ENCODE measurements at regions not wholly inside any gene's neighbourhood (a gene's known extent, or its start where the extent isn't known, plus 50 kb on each side); places are given as distances from the start of the nearest gene placed in this dataset.

- peaks cover 10% of the 10 kb centered on the region for H3K27me3 Mint-ChIP-seq
- H3K27ac Mint-ChIP-seq, result no peak overlapping the region
- POLR2A ChIA-PET, result no interaction called here
Observed at GRCh38 chr5:135127439-135128240, 93.6 kb upstream of the PITX1 start.

GRCh38 chr5:135126688-135127438, 92.8 kb upstream of the PITX1 start:
- H3K36me3 Mint-ChIP-seq (ENCODE audit: low read depth), result no peaks in the 10 kb centered on the region
- CTCF ChIA-PET, result no interaction called here
- peaks cover 4% of the 10 kb centered on the region for H3K4me1 Mint-ChIP-seq
- H3K9me3 Mint-ChIP-seq, result no peaks in the 10 kb centered on the region
- DNase-seq, result no peak
- no peak overlapping the region for H3K4me3 Mint-ChIP-seq
- no peak overlapping the region for H3K27ac Mint-ChIP-seq
- peaks cover 12% of the 10 kb centered on the region for H3K27me3 Mint-ChIP-seq
- POLR2A ChIA-PET, result no interaction called here

More at GRCh38 chr5:135127439-135128240, 93.6 kb upstream of the PITX1 start:
- Mint-ChIP-seq H3K4me1 (peaks cover 4% of the 10 kb centered on the region), H3K9me3 (no peaks in the 10 kb centered on the region), H3K4me3 (no peak overlapping the region), H3K36me3 (ENCODE audit: low read depth) (no peaks in the 10 kb centered on the region)
- DNase-seq, result no peak
- CTCF ChIA-PET, result interaction anchor here (1.1 kb wide), 1 partner anchor 14 kb away, joined by 3 read pairs; no protein-coding TSS in a partner anchor

DNA sequence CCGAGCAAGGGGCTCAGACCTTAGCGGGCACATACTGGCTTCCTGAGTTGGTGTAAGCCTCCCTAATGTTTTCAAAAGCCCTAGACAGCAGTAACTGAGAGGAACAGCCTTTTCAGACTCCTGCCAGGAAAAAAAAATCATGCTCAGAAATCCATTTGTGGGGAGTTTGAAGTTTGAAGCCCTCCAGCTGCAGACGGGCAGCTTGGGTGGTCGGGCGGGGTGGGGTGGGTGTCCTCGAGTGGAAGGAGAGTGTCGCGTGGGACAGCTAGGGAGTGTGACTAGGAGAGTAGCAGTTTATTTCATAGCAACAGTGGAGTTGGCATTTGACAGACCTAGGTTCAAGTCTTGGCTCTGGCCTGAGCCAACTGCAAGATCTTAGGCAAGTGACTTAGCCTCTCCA, 90.7 kb upstream of the PITX1 start:
- DNase-seq, result no peak
- POLR2A ChIA-PET, result no interaction called here
- Mint-ChIP-seq H3K27me3 (peaks cover 8% of the 10 kb centered on the region), H3K9me3 (no peaks in the 10 kb centered on the region), H3K4me3 (no peak overlapping the region), H3K4me1 (peaks cover 4% of the 10 kb centered on the region), H3K27ac (no peak overlapping the region), H3K36me3 (ENCODE audit: low read depth) (no peaks in the 10 kb centered on the region)
- CTCF ChIA-PET, result no interaction called here

GRCh38 chr5:135124128-135124527, 90.1 kb upstream of the PITX1 start:
- H3K4me1 Mint-ChIP-seq, result peaks cover 2% of the 10 kb centered on the region
- CTCF ChIA-PET, result no interaction called here

GRCh38 chr5:135122797-135123196, 88.8 kb upstream of the PITX1 start:
- Mint-ChIP-seq H3K9me3 (no peaks in the 10 kb centered on the region), H3K27ac (no peak overlapping the region), H3K4me1 (no peaks in the 10 kb centered on the region), H3K27me3 (peaks cover 3% of the 10 kb centered on the region), H3K36me3 (ENCODE audit: low read depth) (no peaks in the 10 kb centered on the region), H3K4me3 (no peak overlapping the region)
- ChIA-PET POLR2A (no interaction called here), CTCF (no interaction called here)
- DNase-seq, result no peak

More at GRCh38 chr5:135124128-135124527, 90.1 kb upstream of the PITX1 start:
- Mint-ChIP-seq H3K9me3 (no peaks in the 10 kb centered on the region), H3K27ac (no peak overlapping the region), H3K4me3 (no peak overlapping the region), H3K36me3 (ENCODE audit: low read depth) (no peaks in the 10 kb centered on the region), H3K27me3 (peaks cover 5% of the 10 kb centered on the region)
- POLR2A ChIA-PET, result no interaction called here
- DNase-seq, result no peak

DNA sequence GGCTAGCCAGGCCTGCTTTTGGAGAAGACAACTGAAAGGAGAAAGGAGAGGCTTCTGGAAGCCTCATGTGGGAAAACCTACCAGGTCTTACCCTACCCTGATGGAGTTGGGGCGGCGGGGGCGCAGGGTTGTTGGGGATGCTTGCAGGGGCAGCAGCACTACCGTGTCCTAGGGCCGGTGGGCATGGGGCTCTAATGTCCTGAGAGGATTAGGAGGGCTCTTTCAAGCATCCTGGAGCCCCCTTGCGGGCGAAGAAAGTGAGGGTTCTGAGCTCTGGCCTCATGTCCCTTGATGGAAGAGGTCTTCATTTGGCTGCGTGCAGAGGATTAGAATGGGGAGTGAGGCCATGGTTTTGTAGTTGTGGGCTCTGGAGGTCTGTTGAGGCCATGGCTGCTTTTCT, 86.9 kb upstream of the PITX1 start:
- Mint-ChIP-seq H3K27me3 (peaks cover 3% of the 10 kb centered on the region), H3K4me3 (no peak overlapping the region), H3K9me3 (no peaks in the 10 kb centered on the region), H3K27ac (no peak overlapping the region), H3K36me3 (ENCODE audit: low read depth) (no peaks in the 10 kb centered on the region), H3K4me1 (no peaks in the 10 kb centered on the region)
- ChIA-PET POLR2A (no interaction called here), CTCF (no interaction called here)
- DNase-seq, result no peak

- no peak overlapping the region for H3K4me3 Mint-ChIP-seq
- H3K9me3 Mint-ChIP-seq, result no peaks in the 10 kb centered on the region
- no peaks in the 10 kb centered on the region for H3K36me3 Mint-ChIP-seq (ENCODE audit: low read depth)
- ChIA-PET CTCF (no interaction called here), POLR2A (no interaction called here)
- H3K27ac Mint-ChIP-seq, result no peak overlapping the region
- H3K4me1 Mint-ChIP-seq, result no peaks in the 10 kb centered on the region
- no peak for DNase-seq
- peaks cover 6% of the 10 kb centered on the region for H3K27me3 Mint-ChIP-seq
Observed at GRCh38 chr5:135119481-135119880, 85.5 kb upstream of the PITX1 start.

DNA sequence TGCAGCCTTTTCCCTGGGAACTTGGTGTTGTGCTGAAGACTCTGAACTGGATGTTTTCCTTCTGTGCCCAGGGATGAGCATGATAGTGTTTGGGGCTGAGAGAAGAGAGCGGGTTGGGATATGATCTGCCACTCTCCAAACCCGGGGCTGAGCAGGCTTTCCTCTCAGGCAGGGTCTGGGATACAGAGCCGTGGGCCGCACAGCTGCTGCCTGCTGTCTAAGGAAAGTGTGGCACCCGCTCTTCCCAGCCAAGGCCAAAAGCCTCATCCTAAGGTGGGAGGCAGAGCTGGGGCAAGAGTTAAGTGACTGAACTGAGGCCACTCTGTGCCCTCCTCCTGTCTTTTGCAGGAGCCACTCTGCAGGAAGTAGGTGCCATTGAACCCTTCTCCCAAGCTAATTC, 83.6 kb upstream of the PITX1 start:
- Mint-ChIP-seq H3K27me3 (peaks cover 8% of the 10 kb centered on the region), H3K4me3 (no peak overlapping the region), H3K27ac (no peak overlapping the region), H3K4me1 (no peaks in the 10 kb centered on the region), H3K9me3 (no peaks in the 10 kb centered on the region), H3K36me3 (ENCODE audit: low read depth) (no peaks in the 10 kb centered on the region)
- DNase-seq, result no peak
- ChIA-PET POLR2A (no interaction called here), CTCF (no interaction called here)

- ChIA-PET CTCF (no interaction called here), POLR2A (no interaction called here)
- H3K4me1 Mint-ChIP-seq, result no peaks in the 10 kb centered on the region
- H3K27ac Mint-ChIP-seq, result no peak overlapping the region
- no peak overlapping the region for H3K4me3 Mint-ChIP-seq
- no peak for DNase-seq
- peaks cover 9% of the 10 kb centered on the region for H3K27me3 Mint-ChIP-seq
- H3K36me3 Mint-ChIP-seq (ENCODE audit: low read depth), result no peaks in the 10 kb centered on the region
- H3K9me3 Mint-ChIP-seq, result no peaks in the 10 kb centered on the region
Observed at GRCh38 chr5:135116160-135116561, 82.1 kb upstream of the PITX1 start.

- Mint-ChIP-seq H3K27ac (no peak overlapping the region), H3K4me3 (no peak overlapping the region), H3K36me3 (ENCODE audit: low read depth) (no peaks in the 10 kb centered on the region), H3K9me3 (no peaks in the 10 kb centered on the region), H3K4me1 (no peaks in the 10 kb centered on the region), H3K27me3 (peaks cover 10% of the 10 kb centered on the region)
- ChIA-PET POLR2A (no interaction called here), CTCF (no interaction called here)
- no peak for DNase-seq
Observed at GRCh38 chr5:135115591-135115990, 81.6 kb upstream of the PITX1 start.

- H3K27me3 Mint-ChIP-seq, result peaks cover 10% of the 10 kb centered on the region
- no peaks in the 10 kb centered on the region for H3K36me3 Mint-ChIP-seq (ENCODE audit: low read depth)
- CTCF ChIA-PET, result no interaction called here
- DNase-seq, result no peak
- no peak overlapping the region for H3K4me3 Mint-ChIP-seq
- no peak overlapping the region for H3K27ac Mint-ChIP-seq
- POLR2A ChIA-PET, result no interaction called here
- no peaks in the 10 kb centered on the region for H3K9me3 Mint-ChIP-seq
- no peaks in the 10 kb centered on the region for H3K4me1 Mint-ChIP-seq
Observed at GRCh38 chr5:135114759-135115158, 80.7 kb upstream of the PITX1 start.

DNA sequence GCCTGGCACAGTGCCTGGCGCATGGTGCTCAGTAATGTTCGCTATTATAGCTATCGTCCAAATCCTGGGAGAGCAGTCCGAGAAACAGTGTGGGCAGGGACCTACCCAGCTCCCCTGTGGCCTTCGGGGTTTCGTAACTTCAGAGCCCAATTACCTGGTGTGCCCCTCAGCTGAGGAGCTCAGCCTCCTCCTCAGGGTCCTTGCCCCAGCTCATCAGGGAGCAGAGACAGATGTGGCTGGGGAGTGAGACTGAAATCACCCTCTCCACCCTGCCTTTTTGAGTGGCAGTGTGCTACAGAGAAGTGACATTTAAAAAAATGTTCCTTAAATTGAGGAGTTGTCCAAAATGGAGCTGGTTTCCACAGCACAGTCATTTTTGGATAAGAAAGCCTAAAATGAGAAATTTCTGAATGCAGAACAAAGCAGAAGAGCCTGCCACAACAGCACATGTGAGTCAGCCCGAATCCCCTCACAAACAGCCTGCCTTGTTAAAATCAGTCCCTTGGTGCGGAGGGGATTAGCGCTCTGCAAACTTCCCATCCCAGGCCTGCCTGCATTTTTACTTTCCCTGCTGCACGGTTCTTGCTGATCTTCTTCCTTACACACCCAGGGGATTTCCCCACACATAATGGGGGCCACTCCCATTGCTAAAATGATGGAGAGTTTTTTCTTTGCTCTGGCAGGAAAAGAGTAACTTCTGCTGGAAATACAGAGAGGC, 78.1 kb upstream of the PITX1 start:
- Mint-ChIP-seq H3K4me3 (no peak overlapping the region), H3K4me1 (no peaks in the 10 kb centered on the region), H3K27me3 (peaks cover 10% of the 10 kb centered on the region), H3K36me3 (ENCODE audit: low read depth) (no peaks in the 10 kb centered on the region), H3K9me3 (no peaks in the 10 kb centered on the region), H3K27ac (no peak overlapping the region)
- DNase-seq, result no peak
- ChIA-PET CTCF (no interaction called here), POLR2A (no interaction called here)

DNA sequence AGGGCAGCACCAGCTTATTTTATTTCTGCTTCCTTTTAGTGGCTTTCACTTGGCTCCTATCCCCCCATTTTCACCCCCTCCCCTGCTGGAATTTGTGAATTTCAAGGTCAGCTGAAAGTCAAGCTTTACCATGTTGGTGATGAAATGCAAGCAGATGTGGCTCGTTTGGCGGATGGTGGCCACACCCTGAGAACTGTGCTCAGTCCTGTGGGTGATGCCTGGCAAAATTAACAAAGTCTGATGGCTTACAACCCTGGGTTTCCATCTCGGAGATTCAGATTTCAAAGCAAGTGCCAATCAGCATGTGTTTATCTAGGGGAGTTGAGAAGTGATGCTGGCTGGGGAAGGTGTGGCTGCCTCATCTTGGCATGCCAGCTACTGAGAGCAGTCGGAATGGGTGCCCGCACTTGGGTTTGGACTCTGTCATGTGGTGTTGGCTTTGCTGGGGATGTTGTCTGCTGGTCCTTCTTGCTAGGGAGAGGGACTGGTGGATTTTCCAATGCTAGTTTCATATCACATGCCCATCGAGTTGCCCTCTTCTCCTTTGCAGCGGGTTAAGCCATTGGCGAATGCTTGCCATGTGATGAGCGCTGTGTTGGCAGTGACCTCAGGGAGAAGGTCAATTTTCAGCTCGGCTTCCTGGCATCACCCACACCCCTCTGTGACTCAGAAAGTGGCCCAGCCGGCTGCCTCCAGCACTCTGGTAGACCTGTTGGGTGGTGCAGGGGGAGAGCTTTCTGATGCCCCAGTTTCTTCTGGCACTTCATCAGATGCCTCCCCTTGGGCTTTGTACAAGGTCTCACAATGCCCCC, 77.0 kb upstream of the PITX1 start:
- no peaks in the 10 kb centered on the region for H3K4me1 Mint-ChIP-seq
- H3K36me3 Mint-ChIP-seq (ENCODE audit: low read depth), result no peaks in the 10 kb centered on the region
- H3K27me3 Mint-ChIP-seq, result peaks cover 14% of the 10 kb centered on the region
- DNase-seq, result no peak
- no peak overlapping the region for H3K4me3 Mint-ChIP-seq
- H3K9me3 Mint-ChIP-seq, result no peaks in the 10 kb centered on the region
- no peak overlapping the region for H3K27ac Mint-ChIP-seq
- CTCF ChIA-PET, result no interaction called here
- POLR2A ChIA-PET, result no interaction called here

Measured in activated CD4-positive, alpha-beta memory T cell treated with anti-CD3 and anti-CD28 coated beads, Interleukin-2, amount 10 ng/mL, durations not matched to agents 7 days and 5 days (primary cell).